Calu3 (cell line): ENCODE measurements at regions not wholly inside any gene's neighbourhood (a gene's known extent, or its start where the extent isn't known, plus 50 kb on each side); places are given as distances from the start of the nearest gene placed in this dataset.

Experiments
- BruUV-seq: library from RNA; stranded (reverse); fragments of 400-500 nt; replicated peaks from 2 replicates; lab custom pipeline; 2021; lab: Mats Ljungman, UMichigan
- CTCF ChIA-PET: fragments of 300-600 bp; sonication (Branson Sonifier 250); formaldehyde crosslinking; loops from one replicate; lab custom pipeline; 2022; ENCODE audit warnings: antibody characterized with exemption; lab: Charles Lee
- DNase-seq: peaks from one replicate; pipeline ENCODE4 v3.0.0; 2022
- H3K27ac Mint-ChIP-seq: one replicate; pipeline ENCODE4 v1.8.0; 2022; ENCODE audit warnings: mixed read lengths; ENCODE audit not compliant: unreplicated experiment
- H3K27me3 Mint-ChIP-seq: one replicate; pipeline ENCODE4 v1.8.0; 2022; ENCODE audit warnings: mixed read lengths; ENCODE audit not compliant: unreplicated experiment
- H3K36me3 Mint-ChIP-seq: one replicate; pipeline ENCODE4 v1.8.0; 2022; ENCODE audit warnings: mild to moderate bottlenecking, moderate library complexity, mixed read lengths; ENCODE audit not compliant: insufficient read depth, unreplicated experiment
- H3K4me1 Mint-ChIP-seq: one replicate; pipeline ENCODE4 v1.8.0; 2022; ENCODE audit warnings: mild to moderate bottlenecking, low read depth, mixed read lengths; ENCODE audit not compliant: unreplicated experiment
- H3K4me3 Mint-ChIP-seq: one replicate; pipeline ENCODE4 v1.8.0; 2022; ENCODE audit warnings: mild to moderate bottlenecking, low read depth, moderate library complexity, mixed read lengths; ENCODE audit not compliant: unreplicated experiment
- H3K9me3 Mint-ChIP-seq: one replicate; pipeline ENCODE4 v1.8.0; 2022; ENCODE audit warnings: low read depth, mixed read lengths; ENCODE audit not compliant: unreplicated experiment
- intact Hi-C: fragments of 100-400 bp; cut with micrococcal nuclease; formaldehyde crosslinking; loops from one replicate; pipeline ENCODE4 v1.10.0; 2022; ENCODE audit not compliant: unreplicated experiment
- TF ChIP-seq, protein P1 (sequence below): fragments of 200-600 bp; IDR thresholded peaks from one replicate; pipeline ENCODE4 v1.8.0; 2022; ENCODE audit warnings: antibody characterized with exemption; ENCODE audit not compliant: unreplicated experiment

DNA sequence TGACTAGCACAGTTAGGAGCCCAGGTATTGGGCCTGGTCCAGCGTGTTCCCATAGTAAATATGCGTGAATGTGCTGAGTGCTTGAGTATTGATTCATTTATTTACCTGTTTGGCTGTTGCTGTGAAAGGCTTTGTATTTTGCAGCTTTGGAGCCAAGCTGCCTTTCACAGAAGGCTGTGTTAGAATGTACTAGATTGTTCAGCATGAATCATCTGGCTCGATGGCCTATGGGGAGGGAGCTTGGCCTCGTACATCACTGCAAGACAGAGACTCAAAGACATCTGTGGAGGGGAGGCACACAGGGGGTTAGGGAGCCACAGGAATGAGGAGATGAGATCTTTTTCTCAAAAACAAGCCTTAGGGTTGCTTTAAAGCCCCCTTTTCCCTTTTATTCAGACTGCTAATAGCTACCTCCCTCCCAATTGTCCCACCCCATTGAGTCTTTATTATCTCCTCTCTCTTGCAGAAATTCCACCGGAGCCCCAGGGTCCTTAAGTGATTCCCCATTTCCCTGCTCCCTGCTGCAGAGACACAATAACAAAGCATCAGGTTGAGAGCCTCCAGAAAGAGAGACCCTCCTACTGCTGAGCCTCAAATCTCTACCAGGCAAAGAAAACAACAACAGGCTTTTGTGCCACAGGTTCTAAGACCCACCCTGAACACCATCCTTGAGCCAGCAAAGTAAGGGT lies 307.2 kb downstream of the ABCC12 start:
- Mint-ChIP-seq H3K9me3 (no peaks in the 10 kb centered on the region), H3K4me1 (no peaks in the 10 kb centered on the region), H3K27me3 (peaks cover 44% of the 10 kb centered on the region), H3K27ac (no peak overlapping the region), H3K36me3 (no peaks in the 10 kb centered on the region), H3K4me3 (no peak overlapping the region)
- no TSS peak for BruUV-seq
- no peak for DNase-seq
- TF ChIP-seq, protein P1, sequence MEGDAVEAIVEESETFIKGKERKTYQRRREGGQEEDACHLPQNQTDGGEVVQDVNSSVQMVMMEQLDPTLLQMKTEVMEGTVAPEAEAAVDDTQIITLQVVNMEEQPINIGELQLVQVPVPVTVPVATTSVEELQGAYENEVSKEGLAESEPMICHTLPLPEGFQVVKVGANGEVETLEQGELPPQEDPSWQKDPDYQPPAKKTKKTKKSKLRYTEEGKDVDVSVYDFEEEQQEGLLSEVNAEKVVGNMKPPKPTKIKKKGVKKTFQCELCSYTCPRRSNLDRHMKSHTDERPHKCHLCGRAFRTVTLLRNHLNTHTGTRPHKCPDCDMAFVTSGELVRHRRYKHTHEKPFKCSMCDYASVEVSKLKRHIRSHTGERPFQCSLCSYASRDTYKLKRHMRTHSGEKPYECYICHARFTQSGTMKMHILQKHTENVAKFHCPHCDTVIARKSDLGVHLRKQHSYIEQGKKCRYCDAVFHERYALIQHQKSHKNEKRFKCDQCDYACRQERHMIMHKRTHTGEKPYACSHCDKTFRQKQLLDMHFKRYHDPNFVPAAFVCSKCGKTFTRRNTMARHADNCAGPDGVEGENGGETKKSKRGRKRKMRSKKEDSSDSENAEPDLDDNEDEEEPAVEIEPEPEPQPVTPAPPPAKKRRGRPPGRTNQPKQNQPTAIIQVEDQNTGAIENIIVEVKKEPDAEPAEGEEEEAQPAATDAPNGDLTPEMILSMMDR = no peak
- intact Hi-C loops = no loop called here
- CTCF ChIA-PET = interaction anchor here (0.6 kb wide), 1 partner anchor 1278 kb away, joined by 3 read pairs; no protein-coding TSS in a partner anchor

GRCh38 chr16:47847220-47847970 lies 308.4 kb downstream of the ABCC12 start:
- Mint-ChIP-seq H3K9me3 (no peaks in the 10 kb centered on the region), H3K27me3 (peaks cover 32% of the 10 kb centered on the region), H3K27ac (no peak overlapping the region), H3K4me1 (no peaks in the 10 kb centered on the region), H3K36me3 (no peaks in the 10 kb centered on the region), H3K4me3 (no peak overlapping the region)
- BruUV-seq = no TSS peak
- intact Hi-C loops = no loop called here
- CTCF ChIA-PET = no interaction called here
- no peak for DNase-seq
- TF ChIP-seq, protein P1 = no peak

GRCh38 chr16:47834485-47835024 lies 321.2 kb downstream of the ABCC12 start:
- Mint-ChIP-seq H3K9me3 (peaks cover 10% of the 10 kb centered on the region), H3K27ac (no peak overlapping the region), H3K4me3 (no peak overlapping the region), H3K27me3 (peaks cover 18% of the 10 kb centered on the region), H3K4me1 (no peaks in the 10 kb centered on the region), H3K36me3 (no peaks in the 10 kb centered on the region)
- CTCF ChIA-PET = no interaction called here
- TF ChIP-seq, protein P1 = no peak
- no peak for DNase-seq
- no TSS peak for BruUV-seq
- intact Hi-C loops = no loop called here

DNA sequence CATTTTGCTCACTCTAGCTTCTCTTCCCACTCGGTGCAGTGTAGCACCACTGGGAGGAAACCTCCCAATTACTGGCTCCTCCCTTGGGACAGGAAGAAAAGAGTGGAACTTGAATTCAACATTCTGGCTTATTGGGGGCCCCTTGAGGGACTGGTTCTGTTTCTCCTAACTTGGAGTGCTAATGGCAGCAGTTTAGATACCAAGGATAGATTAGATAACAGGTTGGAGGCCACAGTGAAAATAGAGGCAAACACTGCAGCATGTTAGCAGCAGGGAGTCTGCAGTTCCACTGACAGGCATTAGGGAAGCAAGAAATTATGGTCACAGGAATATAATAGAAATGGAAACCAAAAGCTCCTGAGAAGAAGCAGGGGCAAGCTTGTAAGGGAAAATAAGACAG lies 322.0 kb downstream of the ABCC12 start:
- no peaks in the 10 kb centered on the region for H3K4me1 Mint-ChIP-seq
- no TSS peak for BruUV-seq

More for the DNA sequence above, 322.0 kb downstream of the ABCC12 start:
- CTCF ChIA-PET = no interaction called here
- no peak overlapping the region for H3K4me3 Mint-ChIP-seq
- no peak overlapping the region for H3K27ac Mint-ChIP-seq
- peaks cover 18% of the 10 kb centered on the region for H3K27me3 Mint-ChIP-seq
- peaks cover 7% of the 10 kb centered on the region for H3K9me3 Mint-ChIP-seq
- no peaks in the 10 kb centered on the region for H3K36me3 Mint-ChIP-seq
- no peak for DNase-seq
- TF ChIP-seq, protein P1 = no peak
- intact Hi-C loops = no loop called here
